Left lung (tissue), 4 donors: ENCODE measurements at regions not wholly inside any gene's neighbourhood (a gene's known extent, or its start where the extent isn't known, plus 50 kb on each side); places are given as distances from the start of the nearest gene placed in this dataset.

ENCODE experiments used
- ATAC-seq: fragments of 200-7000 bp; cut with Tn5 transposase; one replicate; pipeline ENCODE4 v1.9.1; 2020; ENCODE audit warnings: moderate library complexity
- DNase-seq, 4 donors: peaks; one replicate each; pipeline ENCODE4 v3.0.0-alpha.2; 2013 to 2020
- H3K27ac ChIP-seq, 2 donors: fragments of 200-600 bp; sonication (generic) in 1 of 2; one replicate each; pipeline versions ENCODE4 v1.5.0 to v1.8.0; 2020 to 2021
- H3K27me3 ChIP-seq, 2 donors: fragments of 200-600 bp; sonication (generic) in 1 of 2; one replicate each; pipeline versions ENCODE4 v1.5.0 to v1.8.0; 2020 to 2021
- H3K36me3 ChIP-seq, 2 donors: fragments of 200-600 bp; sonication (generic) in 1 of 2; one replicate each; pipeline versions ENCODE4 v1.5.0 to v1.8.0; 2020 to 2021
- H3K4me1 ChIP-seq, 2 donors: fragments of 200-600 bp; one replicate each; pipeline ENCODE4 v1.8.0; 2021
- H3K4me3 ChIP-seq, 2 donors: fragments of 200-600 bp; sonication (generic) in 1 of 2; one replicate each; pipeline versions ENCODE4 v1.5.0 to v1.8.0; 2020 to 2021; ENCODE audit warnings: mild to moderate bottlenecking in 1 of 2
- H3K9me3 ChIP-seq, 2 donors: fragments of 200-600 bp; sonication (generic) in 1 of 2; one replicate each; pipeline versions ENCODE4 v1.5.0 to v1.8.0; 2020 to 2021
- CTCF ChIP-seq, 2 donors: fragments of 200-600 bp; sonication (generic) in 1 of 2; IDR thresholded peaks; one replicate each; pipeline versions ENCODE4 v1.5.0 to v1.8.0; 2021; ENCODE audit warnings: antibody characterized with exemption in 2 of 2
- intact Hi-C, 2 donors: fragments of 100-400 bp; cut with DNase I; formaldehyde crosslinking; loops; one replicate each; pipeline versions ENCODE4 v1.11.2 to v1.14.2; 2022
- donor health status: DM: no; HTN: yes; CAD: no.
- donor health status: DM: no; HTN: no; CAD: no.

- H3K4me1 ChIP-seq = no peaks in the 10 kb centered on the region
- ATAC-seq (no peak), DNase-seq (no peak)
- H3K27me3 ChIP-seq = peaks cover 0 to 3% of the 10 kb centered on the region in 2 donors
- no peaks in the 10 kb centered on the region for H3K9me3 ChIP-seq
- no peak for TF ChIP-seq CTCF (IDR thresholded peaks at IDR 0.05)
- intact Hi-C loops = no loop called here
- no peak overlapping the region for H3K4me3 ChIP-seq
- no peaks in the 10 kb centered on the region for H3K36me3 ChIP-seq
- H3K27ac ChIP-seq = no peak overlapping the region
Observed at GRCh38 chrX:66408507-66408906, 230.4 kb downstream of the EDA2R start.

GRCh38 chrX:66410806-66411205 is 228.1 kb downstream of the EDA2R start:
- no peaks in the 10 kb centered on the region for H3K27me3 ChIP-seq
- no peak for DNase-seq
- no peak overlapping the region for H3K27ac ChIP-seq
- no peak for TF ChIP-seq CTCF (IDR thresholded peaks at IDR 0.05)
- no peaks in the 10 kb centered on the region for H3K4me1 ChIP-seq
- H3K4me3 ChIP-seq = no peak overlapping the region
- H3K9me3 ChIP-seq = no peaks in the 10 kb centered on the region
- no peaks in the 10 kb centered on the region for H3K36me3 ChIP-seq
- ATAC-seq = no peak
- intact Hi-C loops = no loop called here
